IMR-90 (cell line): ENCODE measurements at regions not wholly inside any gene's neighbourhood (a gene's known extent, or its start where the extent isn't known, plus 50 kb on each side); places are given as distances from the start of the nearest gene placed in this dataset.
"Not testable (repeated sequence)": the region's sequence is repeated elsewhere in the genome, so short reads cannot be mapped to it uniquely, and the experiment has no call there.

ENCODE experiments used
- ATAC-seq: fragments of 200-7000 bp; cut with Tn5 transposase; 2 replicates; pipeline ENCODE4 v1.9.1; 2020; ENCODE audit warnings: low read depth, mild to moderate bottlenecking, moderate library complexity
- BruUV-seq: library from RNA; stranded (reverse); fragments of 400-500 nt; replicated peaks from 2 replicates; lab custom pipeline; 2021; lab: Mats Ljungman, UMichigan
- CTCF ChIA-PET: fragments of 300-600 bp; formaldehyde crosslinking; extraction: SDS; loops from one replicate; lab custom pipeline; 2021; ENCODE audit warnings: antibody characterized with exemption; lab: Yijun Ruan, JAX
- POLR2A ChIA-PET: fragments of 300-600 bp; sonication (Branson Sonifier 250); formaldehyde crosslinking; loops from one replicate; lab custom pipeline; 2022; ENCODE audit warnings: antibody characterized with exemption; ENCODE audit not compliant: unreplicated experiment; lab: Charles Lee
- DNase-seq: peaks from one replicate; pipeline ENCODE4 v3.0.0; 2013
- H2AFZ ChIP-seq: replicated peaks from 2 replicates; pipeline ENCODE3; 2013; ENCODE audit warnings: low read length, mild to moderate bottlenecking; ENCODE audit not compliant: poor library complexity
- H2AK5ac ChIP-seq: 2 replicates; pipeline ENCODE4 v1.6.1; 2013; ENCODE audit warnings: low read depth, low read length, inconsistent platforms
- H2AK9ac ChIP-seq: replicated peaks from 2 replicates; pipeline ENCODE3; 2013; ENCODE audit warnings: mild to moderate bottlenecking, low read depth, low read length, moderate library complexity; ENCODE audit not compliant: poor library complexity
- H2BK120ac ChIP-seq: 2 replicates; pipeline ENCODE4 v1.6.1; 2013; ENCODE audit warnings: low read depth, low read length, inconsistent platforms
- H2BK15ac ChIP-seq: 3 replicates; pipeline ENCODE4 v1.6.1; 2013; ENCODE audit warnings: low read depth, low read length, inconsistent platforms
- H2BK20ac ChIP-seq: 2 replicates; pipeline ENCODE4 v1.6.1; 2013; ENCODE audit warnings: low read depth, mild to moderate bottlenecking, inconsistent platforms, low read length, moderate library complexity
- H2BK5ac ChIP-seq: 2 replicates; pipeline ENCODE4 v1.6.1; 2013; ENCODE audit warnings: mild to moderate bottlenecking, low read depth, low read length, inconsistent platforms; ENCODE audit not compliant: poor library complexity, severe bottlenecking
- H3K14ac ChIP-seq: replicated peaks from 2 replicates; pipeline ENCODE4 v1.6.1; 2013; ENCODE audit warnings: low read depth, low read length, inconsistent platforms
- H3K18ac ChIP-seq: 2 replicates; pipeline ENCODE4 v1.6.1; 2013; ENCODE audit warnings: low read depth, low read length, control low read depth
- H3K23ac ChIP-seq: 2 replicates; pipeline ENCODE4 v1.6.1; 2013; ENCODE audit warnings: low read depth, low read length, inconsistent platforms
- H3K27ac ChIP-seq: 2 replicates; pipeline ENCODE4 v1.5.1; 2013; ENCODE audit warnings: mild to moderate bottlenecking, control low read depth, low read length; ENCODE audit not compliant: insufficient read depth
- H3K27me3 ChIP-seq: 2 replicates; pipeline ENCODE4 v1.6.1; 2013; ENCODE audit warnings: low read length; ENCODE audit not compliant: control insufficient read depth, insufficient read depth
- H3K36me3 ChIP-seq: 2 replicates; pipeline ENCODE4 v1.6.1; 2013; ENCODE audit warnings: low read length, mixed read lengths; ENCODE audit not compliant: control insufficient read depth, insufficient read depth
- H3K4ac ChIP-seq: 2 replicates; pipeline ENCODE4 v1.6.1; 2013; ENCODE audit warnings: low read depth, low read length, inconsistent platforms
- H3K4me1 ChIP-seq: 2 replicates; pipeline ENCODE4 v1.6.1; 2013; ENCODE audit warnings: low read length, mixed read lengths; ENCODE audit not compliant: control insufficient read depth, insufficient read depth
- H3K4me2 ChIP-seq: 2 replicates; pipeline ENCODE4 v1.6.1; 2013; ENCODE audit warnings: low read depth, mild to moderate bottlenecking, control low read depth, low read length, moderate library complexity
- H3K4me3 ChIP-seq: 2 replicates; pipeline ENCODE4 v1.5.1; 2013; ENCODE audit warnings: low read depth, mild to moderate bottlenecking, control low read depth, low read length, moderate library complexity; ENCODE audit not compliant: insufficient read depth
- H3K56ac ChIP-seq: 2 replicates; pipeline ENCODE4 v1.6.1; 2013; ENCODE audit warnings: low read length, inconsistent platforms; ENCODE audit not compliant: insufficient read depth; ENCODE audit errors: extremely low read depth
- H3K79me1 ChIP-seq, 2 experiments: 2 replicates each; pipeline ENCODE4 v1.6.1; 2013; ENCODE audit warnings: low read length in 2 of 2, inconsistent platforms in 1 of 2, low read depth in 1 of 2
- H3K9ac ChIP-seq: 2 replicates; pipeline ENCODE4 v1.6.1; 2013; ENCODE audit warnings: low read depth, low read length, control low read depth
- H3K9me1 ChIP-seq: 2 replicates; pipeline ENCODE4 v1.6.1; 2013; ENCODE audit warnings: low read length, inconsistent platforms; ENCODE audit not compliant: insufficient read depth
- H3K9me3 ChIP-seq: 2 replicates; pipeline ENCODE4 v1.6.1; 2013; ENCODE audit warnings: low read length; ENCODE audit not compliant: control insufficient read depth, insufficient read depth
- H4K20me1 ChIP-seq: 2 replicates; pipeline ENCODE4 v1.6.1; 2013; ENCODE audit warnings: low read length, inconsistent platforms; ENCODE audit not compliant: insufficient read depth
- H4K5ac ChIP-seq: 2 replicates; pipeline ENCODE4 v1.6.1; 2013; ENCODE audit warnings: mild to moderate bottlenecking, low read depth, low read length, control low read depth
- H4K8ac ChIP-seq, 2 experiments: 2 replicates each; pipeline ENCODE4 v1.6.1; 2013; ENCODE audit warnings: low read depth in 2 of 2, low read length in 2 of 2, control low read depth in 1 of 2, inconsistent platforms in 1 of 2
- H4K91ac ChIP-seq: 2 replicates; pipeline ENCODE4 v1.6.1; 2013; ENCODE audit warnings: low read depth, low read length, inconsistent platforms; ENCODE audit not compliant: insufficient read depth
- WGBS, 2 experiments: methylation state at CpG; one replicate each; pipeline versions ENCODE4 v1.1.5 to v1.1.7; 2013; ENCODE audit warnings: missing lambda C conversion rate in 2 of 2; ENCODE audit not compliant: insufficient read length in 1 of 2; ENCODE audit errors: extremely low coverage in 2 of 2; 5-methylcytosine and 5-hydroxymethylcytosine counted together
- dilution Hi-C: fragments of 300-500 bp; cut with HindIII; formaldehyde crosslinking; loops from one replicate; pipeline ENCODE4 v1.14.3; 2018; ENCODE audit warnings: low sequenced_read_pairs; ENCODE audit not compliant: unreplicated experiment
- in situ Hi-C: fragments of 300-500 bp; cut with MboI; formaldehyde crosslinking; loops from 3 replicates; pipeline ENCODE4 v1.14.3; 2019; ENCODE audit warnings: low sequenced_read_pairs, inconsistent platforms, mixed read lengths
- intact Hi-C: fragments of 100-400 bp; cut with micrococcal nuclease; formaldehyde crosslinking; loops from 2 replicates; pipeline ENCODE4 v1.10.0; 2022

DNA sequence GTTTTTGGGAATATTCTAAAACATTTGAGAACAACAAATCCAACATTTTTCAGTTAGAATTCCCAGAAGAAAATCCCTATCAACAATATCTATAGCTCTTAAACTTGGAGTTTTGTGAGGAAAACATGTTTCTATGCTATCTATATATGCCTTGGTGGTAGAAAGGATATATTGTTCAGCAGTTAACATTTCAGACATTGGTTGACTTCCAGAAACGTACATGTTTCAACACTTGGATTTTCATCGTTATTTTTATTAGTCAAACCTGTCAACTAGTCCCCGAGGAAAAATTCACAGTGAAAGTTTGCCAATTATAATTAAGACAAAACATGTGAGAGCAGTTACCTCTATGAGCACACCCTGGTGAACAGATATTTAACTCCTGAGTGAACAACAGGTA is 541.8 kb upstream of the CHD1 start:
- H4K5ac ChIP-seq, H2BK5ac ChIP-seq, ATAC-seq, H2BK120ac ChIP-seq, H3K18ac ChIP-seq, H3K79me1 ChIP-seq, H3K9me1 ChIP-seq, H4K91ac ChIP-seq, H4K8ac ChIP-seq, POLR2A ChIA-PET, intact Hi-C loops, CTCF ChIA-PET, H2BK20ac ChIP-seq, H2AK9ac ChIP-seq, H3K27me3 ChIP-seq, H3K56ac ChIP-seq, H2BK15ac ChIP-seq, H2AK5ac ChIP-seq, H2AFZ ChIP-seq, dilution Hi-C loops, H3K4me3 ChIP-seq, in situ Hi-C loops, H3K4me2 ChIP-seq, H3K4ac ChIP-seq, H3K27ac ChIP-seq, H3K14ac ChIP-seq, H3K36me3 ChIP-seq, DNase-seq, H3K9me3 ChIP-seq, H3K9ac ChIP-seq, H3K4me1 ChIP-seq, H3K23ac ChIP-seq, H4K20me1 ChIP-seq, BruUV-seq: not testable (repeated sequence)
- WGBS, 2 experiments, result no CpG with 5 or more reads among the region's 3 CpGs
